NCI-H774 (cell line): ENCODE measurements at regions not wholly inside any gene's neighbourhood (a gene's known extent, or its start where the extent isn't known, plus 50 kb on each side); places are given as distances from the start of the nearest gene placed in this dataset.

Source experiments
- DNase-seq: peaks from one replicate; lab custom pipeline; 2025; lab: John Stamatoyannopoulos, UW

DNA sequence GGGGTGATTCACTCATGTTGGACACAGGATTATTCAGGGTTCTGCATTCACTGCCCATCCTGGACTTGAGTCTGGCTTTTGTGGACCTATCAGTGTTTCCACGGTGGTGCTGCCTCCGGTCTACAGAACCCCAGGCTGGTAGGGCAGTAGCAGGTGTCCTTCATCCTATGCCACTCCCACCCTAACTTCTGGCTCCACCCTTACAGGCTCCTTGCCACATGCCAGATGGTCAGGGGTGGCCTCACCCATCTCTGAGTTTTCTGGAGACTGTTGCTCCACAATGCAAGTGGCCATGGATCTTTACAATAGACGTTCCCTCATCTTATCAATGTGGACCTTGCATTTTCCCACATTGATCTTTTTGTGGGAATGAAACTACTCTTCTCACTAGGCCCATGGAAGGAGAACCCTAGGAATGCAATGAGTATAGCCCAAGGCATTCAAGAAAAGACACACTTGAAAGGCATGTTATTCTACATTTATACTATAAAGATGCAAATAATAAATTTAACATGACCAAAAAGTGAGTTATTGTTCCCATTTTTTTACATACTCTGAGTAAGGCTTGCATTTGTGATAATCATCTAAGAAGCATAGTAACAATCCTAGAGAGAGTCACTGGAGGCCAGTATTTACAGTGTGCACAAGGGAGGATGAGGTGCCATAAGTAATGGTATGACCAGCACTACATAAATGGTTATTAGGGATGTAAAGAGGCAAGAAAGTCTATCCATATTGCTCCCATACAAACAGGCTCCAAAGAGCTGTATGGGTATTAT lies 57.4 kb upstream of the ADO start:
- no peak for DNase-seq

GRCh38 chr10:62748386-62748785 lies 56.1 kb upstream of the ADO start:
- no peak for DNase-seq

DNA sequence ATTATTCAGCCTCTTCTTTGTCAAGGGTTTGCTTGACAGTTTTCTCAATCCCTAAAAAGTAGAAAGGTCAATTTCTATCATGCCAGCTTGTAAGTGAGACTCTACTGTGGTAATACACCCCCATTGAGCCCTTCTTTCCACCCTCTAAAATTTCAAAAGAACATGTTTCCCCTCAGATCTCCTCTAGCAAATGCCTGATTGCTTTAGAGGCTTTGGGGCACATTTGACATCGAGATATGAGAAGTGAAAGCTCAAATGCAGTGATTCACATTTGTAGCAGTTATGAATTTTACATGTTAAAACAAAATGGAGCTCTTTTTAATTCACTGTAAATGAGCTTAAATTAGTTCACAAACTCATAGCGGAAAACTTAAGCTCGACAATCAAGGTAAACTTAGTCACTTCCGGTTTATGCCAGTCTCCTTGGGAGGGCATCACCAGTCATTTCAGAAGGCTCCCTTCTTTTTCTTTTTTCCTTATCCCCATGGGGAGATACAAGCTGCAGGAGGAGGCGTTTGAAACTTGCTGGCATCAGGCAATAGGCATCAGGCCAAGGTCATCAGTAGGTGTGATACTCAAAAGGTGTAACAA lies 55.3 kb upstream of the ADO start:
- no peak for DNase-seq
